HCT116 (cell line): ENCODE measurements at regions not wholly inside any gene's neighbourhood (a gene's known extent, or its start where the extent isn't known, plus 50 kb on each side); places are given as distances from the start of the nearest gene placed in this dataset.
"Not testable (repeated sequence)": the region's sequence is repeated elsewhere in the genome, so short reads cannot be mapped to it uniquely, and the experiment has no call there.

Source experiments
- ATAC-seq: fragments of 200-7000 bp; cut with Tn5 transposase; 2 replicates; pipeline ENCODE4 v1.9.1; 2020; ENCODE audit warnings: mild to moderate bottlenecking, moderate library complexity
- BruUV-seq: library from RNA; stranded (reverse); fragments of 400-500 nt; replicated peaks from 2 replicates; lab custom pipeline; 2021; lab: Mats Ljungman, UMichigan
- CTCF ChIA-PET: fragments of 300-600 bp; sonication (Branson Sonifier 250); formaldehyde crosslinking; loops from one replicate; lab custom pipeline; 2021; ENCODE audit warnings: antibody characterized with exemption; lab: Charles Lee
- POLR2A ChIA-PET: fragments of 300-600, 350-600 bp; sonication (Branson Sonifier 250); formaldehyde crosslinking; loops from one replicate; lab custom pipeline; 2021; ENCODE audit warnings: antibody characterized with exemption; lab: Charles Lee
- RAD21 ChIA-PET, 2 experiments: fragments of 300-600 bp; sonication (Branson Sonifier 250); formaldehyde crosslinking; loops; one replicate each; lab custom pipeline; 2023; ENCODE audit warnings: low total read pairs in 2 of 2; ENCODE audit not compliant: uncharacterized antibody in 2 of 2, unreplicated experiment in 2 of 2, low non-redundant PET in 1 of 2; lab: Charles Lee
- DNase-seq: peaks from one replicate; pipeline ENCODE4 v3.0.0-alpha.2; 2010; ENCODE audit warnings: low read depth, low spot score
- H2AFZ ChIP-seq: fragments of 200-600 bp; shearing (Covaris generic), sonication (generic); 2 replicates; pipeline ENCODE4 v1.6.1; 2017; ENCODE audit warnings: low read depth, mixed run types, mixed read lengths, antibody characterized with exemption, low read length; ENCODE audit not compliant: poor library complexity, severe bottlenecking
- H3K27ac ChIP-seq: 2 replicates; pipeline ENCODE4 v1.5.1; 2012; ENCODE audit warnings: low read depth, low read length
- H3K27me3 ChIP-seq: fragments of 200-600 bp; sonication (generic); 2 replicates; pipeline ENCODE4 v1.6.1; 2016; ENCODE audit warnings: mixed run types, low read length, mixed read lengths; ENCODE audit not compliant: insufficient read depth
- H3K36me3 ChIP-seq, 2 experiments: fragments of 200-500 bp in 1 of 2; fragments of 200-600 bp in 1 of 2; sonication (Bioruptor generic) in 1 of 2; sonication (generic) in 1 of 2; 2 replicates each; pipeline versions ENCODE4 v1.5.1 to v1.6.1; 2014 to 2016; ENCODE audit warnings: low read length in 2 of 2, inconsistent platforms in 1 of 2, mixed read lengths in 1 of 2, mixed run types in 1 of 2; ENCODE audit not compliant: insufficient read depth in 2 of 2, control insufficient read depth in 1 of 2
- H3K4me1 ChIP-seq, 2 experiments: fragments of 200-600 bp in 1 of 2; sonication (generic) in 1 of 2; 2 replicates each; pipeline versions ENCODE4 v1.5.1 to v1.6.1; 2012 to 2017; ENCODE audit warnings: low read length in 2 of 2, inconsistent platforms in 1 of 2, mild to moderate bottlenecking in 1 of 2, mixed read lengths in 1 of 2, mixed run types in 1 of 2, moderate library complexity in 1 of 2; ENCODE audit not compliant: insufficient read depth in 2 of 2, control insufficient read depth in 1 of 2
- H3K4me2 ChIP-seq: fragments of 200-600 bp; sonication (generic); 2 replicates; pipeline ENCODE4 v1.6.1; 2017; ENCODE audit warnings: mixed run types, low read length, mixed read lengths
- H3K4me3 ChIP-seq, 2 experiments: fragments of 200-600 bp in 1 of 2; sonication (generic) in 1 of 2; replicated peaks in 1 of 2; 2 replicates each; pipeline ENCODE4 v1.5.1; 2011 to 2016; ENCODE audit warnings: low read length in 2 of 2, control low read depth in 1 of 2, low read depth in 1 of 2, mild to moderate bottlenecking in 1 of 2, mixed read lengths in 1 of 2, mixed run types in 1 of 2
- H3K79me2 ChIP-seq: fragments of 200-600 bp; sonication (generic); 2 replicates; pipeline ENCODE4 v1.6.1; 2017; ENCODE audit warnings: mild to moderate bottlenecking, mixed run types, low read length, moderate library complexity, mixed read lengths; ENCODE audit not compliant: insufficient read depth
- H3K9ac ChIP-seq: fragments of 200-600 bp; sonication (generic); 2 replicates; pipeline ENCODE4 v1.6.1; 2016; ENCODE audit warnings: low read length, mixed read lengths
- H3K9me2 ChIP-seq: fragments of 200-600 bp; sonication (generic), shearing (Covaris generic); 2 replicates; pipeline ENCODE4 v1.6.1; 2017; ENCODE audit warnings: mixed run types, mild to moderate bottlenecking, moderate library complexity; ENCODE audit not compliant: insufficient read depth
- H3K9me3 ChIP-seq, 2 experiments: fragments of 200-500 bp in 1 of 2; fragments of 200-600 bp in 1 of 2; sonication (Bioruptor generic) in 1 of 2; sonication (generic) in 1 of 2; 2 replicates each; pipeline ENCODE4 v1.6.1; 2014 to 2017; ENCODE audit warnings: low read length in 2 of 2, mixed read lengths in 2 of 2, inconsistent platforms in 1 of 2, low read depth in 1 of 2, mild to moderate bottlenecking in 1 of 2, mixed run types in 1 of 2, moderate library complexity in 1 of 2; ENCODE audit not compliant: control insufficient read depth in 1 of 2, insufficient read depth in 1 of 2
- H4K20me1 ChIP-seq: fragments of 200-600 bp; sonication (generic), shearing (Covaris generic); 2 replicates; pipeline ENCODE4 v1.6.1; 2017; ENCODE audit warnings: mixed run types, mild to moderate bottlenecking, moderate library complexity; ENCODE audit not compliant: insufficient read depth
- EGR1 ChIP-seq: IDR thresholded peaks from 2 replicates; pipeline ENCODE4 v1.6.1; 2012; ENCODE audit warnings: low read depth
- EZH2 ChIP-seq: fragments of 200-600 bp; sonication (generic); IDR thresholded peaks from 2 replicates; pipeline ENCODE4 v1.6.1; 2017; ENCODE audit warnings: antibody characterized with exemption, mixed run types
- EZH2phosphoT487 ChIP-seq: fragments of 200-600 bp; IDR thresholded peaks from 2 replicates; pipeline ENCODE4 v1.6.1; 2018; ENCODE audit warnings: antibody characterized with exemption, borderline replicate concordance
- JUND ChIP-seq: IDR thresholded peaks from 2 replicates; pipeline ENCODE4 v1.6.1; 2012
- MAX ChIP-seq: IDR thresholded peaks from 2 replicates; pipeline ENCODE4 v1.6.1; 2012
- POLR2A ChIP-seq: IDR thresholded peaks from 2 replicates; pipeline ENCODE4 v1.7.0; 2011; ENCODE audit warnings: borderline replicate concordance; ENCODE audit not compliant: insufficient read depth, insufficient read length; ENCODE audit errors: extremely low read depth
- REST ChIP-seq: IDR thresholded peaks from 2 replicates; pipeline ENCODE4 v1.6.1; 2012; ENCODE audit warnings: low read depth
- TCF7L2 ChIP-seq: IDR thresholded peaks from 2 replicates; pipeline ENCODE4 v1.7.0; 2011; ENCODE audit warnings: borderline replicate concordance, inconsistent platforms; ENCODE audit not compliant: insufficient read depth, insufficient read length; ENCODE audit errors: extremely low read depth
- YY1 ChIP-seq: IDR thresholded peaks from 2 replicates; pipeline ENCODE4 v1.6.1; 2011; ENCODE audit warnings: low read length, low read depth, moderate library complexity, mild to moderate bottlenecking; ENCODE audit not compliant: insufficient replicate concordance; ENCODE audit errors: extremely low read depth
- ZBTB33 ChIP-seq: IDR thresholded peaks from 2 replicates; pipeline ENCODE4 v1.6.1; 2011; ENCODE audit warnings: mild to moderate bottlenecking, low read length, moderate library complexity; ENCODE audit not compliant: insufficient replicate concordance; ENCODE audit errors: extremely low read depth
- intact Hi-C: fragments of 100-400 bp; cut with micrococcal nuclease; formaldehyde crosslinking; loops from 2 replicates; pipeline ENCODE4 v1.10.0; 2022

- CTCF ChIA-PET, H3K36me3 ChIP-seq, POLR2A ChIA-PET, H3K27ac ChIP-seq, DNase-seq, H4K20me1 ChIP-seq, BruUV-seq, H3K4me1 ChIP-seq, H3K4me2 ChIP-seq, H3K4me3 ChIP-seq, intact Hi-C loops, H2AFZ ChIP-seq, H3K9me3 ChIP-seq, ATAC-seq, H3K9ac ChIP-seq, H3K79me2 ChIP-seq, H3K9me2 ChIP-seq, RAD21 ChIA-PET: not testable (repeated sequence)
- H3K27me3 ChIP-seq, result peaks cover 23% of the 10 kb centered on the region
Measured at GRCh38 chr12:66825921-66826320, 147.0 kb upstream of the GRIP1 start.

GRCh38 chr12:66829660-66830325 is 150.9 kb upstream of the GRIP1 start:
- ChIA-PET CTCF (no interaction called here), POLR2A (no interaction called here)
- DNase-seq, result no peak

More at GRCh38 chr12:66829660-66830325, 150.9 kb upstream of the GRIP1 start:
- Histone ChIP-seq H3K9me2 (no peaks in the 10 kb centered on the region), H3K27me3 (peaks cover 47% of the 10 kb centered on the region), H4K20me1 (no peaks in the 10 kb centered on the region), H3K79me2 (no peaks in the 10 kb centered on the region), H3K9me3 (no peaks in the 10 kb centered on the region), H3K9ac (no peak overlapping the region), H3K36me3 (no peaks in the 10 kb centered on the region), H3K27ac (no peak overlapping the region), H3K4me2 (no peak overlapping the region), H3K4me3 (no peak overlapping the region), H2AFZ (no peak overlapping the region), H3K4me1 (no peaks in the 10 kb centered on the region)
- no TSS peak for BruUV-seq
- ATAC-seq, result no peak
- intact Hi-C loops, result no loop called here
- RAD21 ChIA-PET, result no interaction called here
- TF ChIP-seq ZBTB33 (no peak), EZH2phosphoT487 (no peak), EZH2 (no peak), REST (no peak), TCF7L2 (no peak), EGR1 (no peak), YY1 (no peak), MAX (no peak), POLR2A (no peak), JUND (no peak)
